ENCODE measurements at regions not wholly inside any gene's neighbourhood (a gene's known extent, or its start where the extent isn't known, plus 50 kb on each side); places are given as distances from the start of the nearest gene placed in this dataset.

DNA sequence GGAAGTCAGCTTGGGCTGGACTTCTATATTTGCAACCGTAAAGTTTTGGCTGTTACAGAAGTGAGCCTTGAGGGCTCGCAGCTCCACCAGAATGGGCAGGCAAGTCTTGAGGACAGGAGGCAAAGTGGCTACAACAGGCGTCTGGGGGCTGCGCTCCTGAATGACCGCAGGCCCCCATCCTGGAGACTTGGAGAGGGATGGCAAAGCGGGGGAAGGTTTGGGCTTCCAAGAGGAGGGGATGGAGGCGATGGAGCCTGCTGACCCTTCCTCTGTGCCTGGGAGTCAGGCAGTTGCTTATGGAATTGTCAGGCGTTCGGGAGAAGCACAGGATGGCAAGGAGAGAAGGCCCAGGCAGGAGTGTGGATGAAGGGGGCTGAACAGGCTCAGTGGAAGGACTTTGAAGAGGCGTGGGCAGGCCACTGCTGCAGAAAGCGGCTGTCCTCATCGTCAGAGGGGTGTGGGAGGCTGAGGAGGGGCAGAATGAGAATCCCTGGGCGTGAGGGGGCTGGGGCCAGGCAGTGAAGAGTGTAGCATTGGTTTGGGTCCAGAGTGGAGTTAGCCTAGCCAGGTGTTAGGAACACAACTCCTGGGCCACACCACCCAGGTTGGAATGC, 72.3 kb downstream of the INHBB start:
- H4K8ac ChIP-seq (ENCODE audit: low read depth, low read length), result no peak overlapping the region

DNA sequence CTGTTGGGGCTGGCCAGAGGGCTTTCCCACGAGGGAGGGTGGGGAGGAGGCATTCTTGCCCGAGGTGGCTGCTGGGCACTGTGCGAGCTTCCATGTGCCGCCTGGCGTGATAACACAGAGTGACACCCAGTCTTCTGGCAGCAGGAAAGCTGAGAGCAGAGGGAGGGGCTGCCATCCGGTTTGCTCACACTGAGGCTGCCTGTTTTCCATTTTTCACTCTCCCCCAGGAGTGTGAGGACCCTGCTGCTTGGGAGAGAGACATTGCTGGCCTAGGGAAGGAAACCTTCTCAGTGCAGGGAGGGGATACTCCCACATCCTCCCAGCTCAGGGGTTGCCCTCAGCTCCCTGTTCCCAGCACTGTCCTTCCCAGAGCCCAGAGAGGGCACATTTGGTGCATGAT, 73.1 kb downstream of the INHBB start:
- Histone ChIP-seq H2BK12ac (ENCODE audit: low read length) (no peak overlapping the region), H3K4ac (ENCODE audit: low read depth, low read length) (no peak overlapping the region), H3K36me3 (ENCODE audit: control insufficient read depth in 1 of 2, insufficient read depth in 2 of 2, low read length in 2 of 2) (no peaks in the 10 kb centered on the region), H3K4me2 (ENCODE audit: low read length) (no peak overlapping the region), H3K79me2 (ENCODE audit: control insufficient read depth, insufficient read depth, low read length, poor library complexity) (no peaks in the 10 kb centered on the region), H3K27me3 (ENCODE audit: insufficient read depth, low read length) (no peaks in the 10 kb centered on the region), H3K14ac (ENCODE audit: low read length) (no peak overlapping the region), H2AK5ac (ENCODE audit: low read length) (no peak overlapping the region), H3K79me1 (ENCODE audit: low read length) (no peaks in the 10 kb centered on the region), H3K4me3 (ENCODE audit: low read depth, low read length) (no peak overlapping the region), H3K18ac (ENCODE audit: low read length) (no peak overlapping the region), H3K23ac (ENCODE audit: low read length) (no peak overlapping the region), H4K8ac (ENCODE audit: low read depth, low read length) (no peak overlapping the region), H3K9ac (ENCODE audit: low read length) (no peak overlapping the region), H2AFZ (ENCODE audit: insufficient read depth, low read length, poor library complexity) (no peak overlapping the region), H4K91ac (ENCODE audit: low read depth, low read length) (no peak overlapping the region), H3K9me3 (ENCODE audit: insufficient read depth, low read depth, low read length) (peaks cover 3% of the 10 kb centered on the region), H2BK5ac (ENCODE audit: low read depth, low read length, poor library complexity) (no peak overlapping the region), H2BK120ac (ENCODE audit: insufficient read depth, low read length, poor library complexity) (no peak overlapping the region), H3K27ac (ENCODE audit: low read depth, low read length) (no peak overlapping the region), H4K12ac (ENCODE audit: low read depth, low read length) (no peak overlapping the region), H3K4me1 (ENCODE audit: control insufficient read depth in 1 of 2, insufficient read depth in 2 of 2, low read length in 2 of 2) (no peaks in the 10 kb centered on the region)
- no CpG with 5 or more reads among the region's 6 CpGs for WGBS (ENCODE audit: extremely low coverage, insufficient coverage, insufficient read length)
- DNase-seq, result no peak

More for the DNA sequence above, 72.3 kb downstream of the INHBB start:
- Histone ChIP-seq H3K4ac (ENCODE audit: low read depth, low read length) (no peak overlapping the region), H3K9ac (ENCODE audit: low read length) (no peak overlapping the region), H4K12ac (ENCODE audit: low read depth, low read length) (no peak overlapping the region), H3K27ac (ENCODE audit: low read depth, low read length) (no peak overlapping the region), H3K14ac (ENCODE audit: low read length) (no peak overlapping the region), H3K9me3 (ENCODE audit: insufficient read depth, low read depth, low read length) (peaks cover 3% of the 10 kb centered on the region), H2AK5ac (ENCODE audit: low read length) (no peak overlapping the region), H3K79me1 (ENCODE audit: low read length) (no peaks in the 10 kb centered on the region), H2AFZ (ENCODE audit: insufficient read depth, low read length, poor library complexity) (no peak overlapping the region), H2BK120ac (ENCODE audit: insufficient read depth, low read length, poor library complexity) (no peak overlapping the region), H4K91ac (ENCODE audit: low read depth, low read length) (no peak overlapping the region), H3K18ac (ENCODE audit: low read length) (no peak overlapping the region), H3K4me1 (ENCODE audit: control insufficient read depth in 1 of 2, insufficient read depth in 2 of 2, low read length in 2 of 2) (no peaks in the 10 kb centered on the region), H3K79me2 (ENCODE audit: control insufficient read depth, insufficient read depth, low read length, poor library complexity) (no peaks in the 10 kb centered on the region), H3K23ac (ENCODE audit: low read length) (no peak overlapping the region), H3K27me3 (ENCODE audit: insufficient read depth, low read length) (no peaks in the 10 kb centered on the region), H2BK12ac (ENCODE audit: low read length) (no peak overlapping the region), H3K36me3 (ENCODE audit: control insufficient read depth in 1 of 2, insufficient read depth in 2 of 2, low read length in 2 of 2) (no peaks in the 10 kb centered on the region), H3K4me2 (ENCODE audit: low read length) (no peak overlapping the region), H2BK5ac (ENCODE audit: low read depth, low read length, poor library complexity) (no peak overlapping the region), H3K4me3 (ENCODE audit: low read depth, low read length) (no peak overlapping the region)
- DNase-seq, result no peak
- WGBS (ENCODE audit: extremely low coverage, insufficient coverage, insufficient read length), result no CpG with 5 or more reads among the region's 13 CpGs

GRCh38 chr2:120419955-120420354, 74.0 kb downstream of the INHBB start:
- H2AK5ac ChIP-seq (ENCODE audit: low read length), result no peak overlapping the region
- no peak overlapping the region for H2BK12ac ChIP-seq (ENCODE audit: low read length)
- no peak overlapping the region for H3K9ac ChIP-seq (ENCODE audit: low read length)
- H3K79me2 ChIP-seq (ENCODE audit: control insufficient read depth, insufficient read depth, low read length, poor library complexity), result no peaks in the 10 kb centered on the region
- H3K4me1 ChIP-seq (ENCODE audit: control insufficient read depth in 1 of 2, insufficient read depth in 2 of 2, low read length in 2 of 2), result no peaks in the 10 kb centered on the region
- no peaks in the 10 kb centered on the region for H3K27me3 ChIP-seq (ENCODE audit: insufficient read depth, low read length)
- H3K23ac ChIP-seq (ENCODE audit: low read length), result no peak overlapping the region
- no peak overlapping the region for H2BK120ac ChIP-seq (ENCODE audit: insufficient read depth, low read length, poor library complexity)
- no peak overlapping the region for H4K91ac ChIP-seq (ENCODE audit: low read depth, low read length)
- no peaks in the 10 kb centered on the region for H3K79me1 ChIP-seq (ENCODE audit: low read length)
- H3K4me2 ChIP-seq (ENCODE audit: low read length), result no peak overlapping the region
- no peak overlapping the region for H4K12ac ChIP-seq (ENCODE audit: low read depth, low read length)
- H3K4ac ChIP-seq (ENCODE audit: low read depth, low read length), result no peak overlapping the region
- H3K9me3 ChIP-seq (ENCODE audit: insufficient read depth, low read depth, low read length), result peaks cover 3% of the 10 kb centered on the region
- H2AFZ ChIP-seq (ENCODE audit: insufficient read depth, low read length, poor library complexity), result no peak overlapping the region
- no peak overlapping the region for H4K8ac ChIP-seq (ENCODE audit: low read depth, low read length)
- no peak for DNase-seq
- no peaks in the 10 kb centered on the region for H3K36me3 ChIP-seq (ENCODE audit: control insufficient read depth in 1 of 2, insufficient read depth in 2 of 2, low read length in 2 of 2)
- H3K18ac ChIP-seq (ENCODE audit: low read length), result no peak overlapping the region
- H3K14ac ChIP-seq (ENCODE audit: low read length), result no peak overlapping the region
- no peak overlapping the region for H3K27ac ChIP-seq (ENCODE audit: low read depth, low read length)
- no peak overlapping the region for H2BK5ac ChIP-seq (ENCODE audit: low read depth, low read length, poor library complexity)
- H3K4me3 ChIP-seq (ENCODE audit: low read depth, low read length), result no peak overlapping the region

DNA sequence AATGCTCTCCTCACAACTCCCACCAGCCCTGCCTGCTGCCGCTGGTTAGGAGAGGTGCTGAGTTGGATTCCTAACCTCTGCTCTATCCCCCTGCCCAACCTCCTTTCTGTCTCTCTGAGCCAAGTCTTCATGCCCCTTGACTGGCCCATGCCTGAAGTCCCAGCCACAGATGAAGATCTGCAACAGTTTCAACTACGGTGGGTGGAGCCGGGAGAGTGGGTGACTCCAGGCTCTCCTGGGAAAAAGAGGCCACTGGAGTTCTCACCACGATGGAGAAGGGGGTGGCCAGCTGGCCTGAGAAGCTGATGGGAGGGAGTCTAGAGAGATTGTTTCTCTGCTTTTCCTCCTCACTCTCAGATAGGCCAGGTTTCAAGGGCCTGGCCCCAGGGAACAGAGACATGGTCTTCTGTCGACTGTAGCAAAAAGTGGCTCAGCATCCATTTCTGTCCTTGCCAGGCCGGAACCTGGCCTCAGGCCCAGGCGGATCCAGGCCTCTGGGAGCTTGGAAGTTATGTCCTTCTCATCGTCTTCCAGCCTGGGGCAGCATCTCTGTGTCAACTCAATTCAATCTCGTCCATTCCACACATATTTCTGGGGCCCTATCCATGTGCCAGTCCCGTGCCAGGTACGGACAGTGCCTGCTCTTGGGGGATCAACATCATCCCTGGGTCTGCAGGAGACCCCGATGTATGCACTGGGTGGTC, 75.3 kb downstream of the INHBB start:
- no peak overlapping the region for H3K4me3 ChIP-seq (ENCODE audit: low read depth, low read length)
- H3K14ac ChIP-seq (ENCODE audit: low read length), result no peak overlapping the region
- no peak overlapping the region for H3K4me2 ChIP-seq (ENCODE audit: low read length)
- no peaks in the 10 kb centered on the region for H3K36me3 ChIP-seq (ENCODE audit: control insufficient read depth in 1 of 2, insufficient read depth in 2 of 2, low read length in 2 of 2)
- H2AK5ac ChIP-seq (ENCODE audit: low read length), result no peak overlapping the region
- no peak overlapping the region for H4K91ac ChIP-seq (ENCODE audit: low read depth, low read length)
- no peak overlapping the region for H3K4ac ChIP-seq (ENCODE audit: low read depth, low read length)
- no peak overlapping the region for H2AFZ ChIP-seq (ENCODE audit: insufficient read depth, low read length, poor library complexity)
- H3K9ac ChIP-seq (ENCODE audit: low read length), result no peak overlapping the region
- H4K8ac ChIP-seq (ENCODE audit: low read depth, low read length), result no peak overlapping the region
- no peak overlapping the region for H2BK120ac ChIP-seq (ENCODE audit: insufficient read depth, low read length, poor library complexity)
- no peaks in the 10 kb centered on the region for H3K79me1 ChIP-seq (ENCODE audit: low read length)
- WGBS (ENCODE audit: extremely low coverage, insufficient coverage, insufficient read length), result no CpG with 5 or more reads among the region's 12 CpGs
- no peaks in the 10 kb centered on the region for H3K79me2 ChIP-seq (ENCODE audit: control insufficient read depth, insufficient read depth, low read length, poor library complexity)
- peaks cover 1% of the 10 kb centered on the region for H3K9me3 ChIP-seq (ENCODE audit: insufficient read depth, low read depth, low read length)
- no peaks in the 10 kb centered on the region for H3K27me3 ChIP-seq (ENCODE audit: insufficient read depth, low read length)
- no peak overlapping the region for H2BK5ac ChIP-seq (ENCODE audit: low read depth, low read length, poor library complexity)
- no peak overlapping the region for H3K27ac ChIP-seq (ENCODE audit: low read depth, low read length)
- no peak for DNase-seq
- H3K18ac ChIP-seq (ENCODE audit: low read length), result no peak overlapping the region
- H2BK12ac ChIP-seq (ENCODE audit: low read length), result no peak overlapping the region
- H4K12ac ChIP-seq (ENCODE audit: low read depth, low read length), result no peak overlapping the region
- H3K23ac ChIP-seq (ENCODE audit: low read length), result no peak overlapping the region
- no peaks in the 10 kb centered on the region for H3K4me1 ChIP-seq (ENCODE audit: control insufficient read depth in 1 of 2, insufficient read depth in 2 of 2, low read length in 2 of 2)

Data from trophoblast cell (in vitro differentiated cells and primary cell).